A204.1 (cell line): ENCODE measurements at regions not wholly inside any gene's neighbourhood (a gene's known extent, or its start where the extent isn't known, plus 50 kb on each side); places are given as distances from the start of the nearest gene placed in this dataset.
"Not testable (repeated sequence)": the region's sequence is repeated elsewhere in the genome, so short reads cannot be mapped to it uniquely, and the experiment has no call there.

Experiments used
- FAIRE-seq: peaks from 2 replicates; lab custom pipeline; 2012; peaks lifted over from hg19 to GRCh38; lab: Jason Lieb, UNC

GRCh38 chr10:23545866-23546265 is 107.0 kb downstream of the OTUD1 start:
- FAIRE-seq = not testable (repeated sequence)

- FAIRE-seq = no peak
Observed at GRCh38 chr10:23556727-23557440, 118.0 kb downstream of the OTUD1 start.

DNA sequence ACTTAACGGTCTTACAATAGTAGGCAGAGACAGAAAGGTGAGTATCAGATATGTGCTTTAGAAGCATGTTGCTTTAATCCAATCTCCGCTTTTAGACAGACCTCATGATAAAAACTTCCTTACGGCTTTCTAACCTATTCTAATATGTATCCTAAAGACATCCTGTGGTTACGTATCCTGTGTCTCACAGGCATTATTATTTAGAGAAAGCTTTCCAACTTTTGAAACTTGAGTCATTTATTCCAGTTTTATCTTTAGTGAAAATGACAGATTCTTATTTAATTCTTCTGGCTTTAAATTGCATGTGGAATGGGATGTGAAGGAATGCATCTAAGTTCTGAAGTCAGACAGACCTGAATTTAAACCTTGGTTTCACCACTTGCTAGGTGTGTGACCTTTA is 118.9 kb downstream of the OTUD1 start:
- FAIRE-seq = no peak

GRCh38 chr10:23558361-23558799 is 119.5 kb downstream of the OTUD1 start:
- FAIRE-seq = no peak

- no peak for FAIRE-seq
Observed at GRCh38 chr10:23568996-23569395, 130.1 kb downstream of the OTUD1 start.

- no peak for FAIRE-seq
Observed at GRCh38 chr10:23571884-23572283, 133.0 kb downstream of the OTUD1 start.

GRCh38 chr10:23581906-23582450 is 143.1 kb downstream of the OTUD1 start:
- no peak for FAIRE-seq

- FAIRE-seq = no peak
Observed at GRCh38 chr10:23584396-23584795, 145.5 kb downstream of the OTUD1 start.

DNA sequence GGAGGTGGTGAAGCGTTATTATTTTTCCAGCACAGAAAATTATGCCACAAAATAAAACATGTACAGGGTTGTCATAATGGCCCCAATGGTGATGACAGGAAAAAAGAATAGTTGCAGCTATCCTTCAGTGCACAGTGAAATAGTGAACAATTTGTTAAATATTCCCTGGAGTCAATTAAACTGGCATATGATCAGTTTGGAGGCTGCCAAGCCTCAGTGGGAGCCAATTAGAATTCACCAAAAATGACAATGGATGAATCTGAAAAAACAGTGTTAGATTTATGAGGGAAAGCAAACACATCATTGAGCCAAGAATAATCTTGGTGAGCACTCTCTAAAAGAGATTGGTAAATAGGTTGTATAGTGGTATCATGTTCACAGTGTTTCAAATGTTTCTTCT is 146.3 kb downstream of the OTUD1 start:
- FAIRE-seq = no peak

DNA sequence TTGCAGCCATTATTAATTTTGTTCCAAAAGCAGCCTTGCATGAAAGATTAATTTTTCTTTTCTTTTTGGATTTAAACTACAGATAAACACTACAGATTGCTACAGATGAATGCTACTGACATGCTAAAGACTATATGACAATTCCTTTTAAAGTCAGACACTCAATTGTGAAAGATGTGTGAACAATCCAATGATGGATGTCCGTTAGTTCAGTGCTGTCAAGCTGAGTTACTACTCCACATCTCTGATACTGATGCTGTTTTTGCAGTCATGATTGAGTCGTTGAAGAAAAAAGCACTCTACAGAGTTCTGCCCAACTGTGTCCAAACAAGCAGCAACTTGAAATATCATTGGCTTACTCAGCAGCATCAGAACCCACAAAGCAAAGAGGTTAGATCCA is 146.8 kb downstream of the OTUD1 start:
- FAIRE-seq = no peak

DNA sequence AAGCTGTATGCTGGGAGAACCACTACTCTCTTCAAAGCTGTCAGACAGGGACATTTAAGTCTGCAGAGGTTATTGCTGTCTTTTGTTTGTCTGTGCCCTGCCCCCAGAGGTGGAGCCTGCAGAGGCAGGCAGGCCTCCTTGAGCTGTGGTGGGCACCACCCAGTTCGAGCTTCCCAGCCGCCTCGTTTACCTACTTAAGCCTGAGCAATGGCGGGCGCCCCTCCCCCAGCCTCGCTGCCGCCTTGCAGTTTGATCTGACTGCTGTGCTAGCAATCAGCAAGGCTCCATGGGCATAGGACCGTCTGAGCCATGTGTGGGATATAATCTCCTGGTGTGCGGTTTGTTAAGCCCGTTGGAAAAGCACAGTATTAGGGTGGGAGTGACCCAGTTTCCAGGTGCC is 156.4 kb downstream of the OTUD1 start:
- FAIRE-seq = not testable (repeated sequence)

GRCh38 chr10:23604613-23605012 is 165.7 kb downstream of the OTUD1 start:
- no peak for FAIRE-seq

DNA sequence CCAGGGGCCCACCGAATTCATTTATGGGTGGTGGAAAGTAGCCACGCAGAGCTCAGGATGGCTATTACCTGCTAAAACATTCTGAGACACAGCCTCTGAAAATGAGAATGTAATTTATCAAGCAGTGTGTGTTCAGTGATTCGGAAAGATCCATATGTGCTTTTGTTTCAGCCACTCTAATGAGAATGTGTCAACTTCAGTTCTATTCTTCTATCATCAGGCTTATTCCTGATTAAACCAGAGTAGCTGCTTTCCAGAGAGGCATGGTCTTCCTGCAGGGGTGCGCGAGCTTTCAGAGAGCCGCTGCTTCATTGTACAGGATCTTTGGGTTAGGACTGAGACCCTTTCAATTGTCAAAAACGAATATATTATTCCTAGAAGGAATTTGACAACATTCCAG is 167.6 kb downstream of the OTUD1 start:
- FAIRE-seq = no peak

DNA sequence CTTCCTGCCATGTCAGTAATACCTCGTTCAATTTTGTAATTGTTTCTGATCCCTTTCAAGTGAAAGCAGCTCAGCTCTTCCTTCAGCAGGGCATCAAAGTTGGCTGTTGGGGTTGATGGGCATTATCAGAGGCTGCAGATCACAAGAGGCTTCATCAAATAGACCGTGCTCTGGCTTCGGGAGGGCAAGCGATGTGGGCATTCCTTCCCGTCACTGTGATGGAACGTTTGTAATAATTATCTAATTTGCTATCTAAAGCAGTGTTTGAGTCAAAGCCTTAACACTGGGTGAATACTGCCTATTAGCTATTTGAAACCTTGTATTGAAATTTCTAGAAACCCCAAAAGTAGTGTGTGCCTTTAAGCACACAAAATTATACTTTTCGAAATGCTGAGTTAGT is 170.1 kb downstream of the OTUD1 start:
- no peak for FAIRE-seq

GRCh38 chr10:23610626-23611307 is 171.9 kb downstream of the OTUD1 start:
- no peak for FAIRE-seq

GRCh38 chr10:23611308-23612029 is 172.6 kb downstream of the OTUD1 start:
- FAIRE-seq = no peak

GRCh38 chr10:23613900-23614299 is 175.0 kb downstream of the OTUD1 start:
- no peak for FAIRE-seq

- FAIRE-seq = no peak
Observed at GRCh38 chr10:23614483-23614882, 175.6 kb downstream of the OTUD1 start.

DNA sequence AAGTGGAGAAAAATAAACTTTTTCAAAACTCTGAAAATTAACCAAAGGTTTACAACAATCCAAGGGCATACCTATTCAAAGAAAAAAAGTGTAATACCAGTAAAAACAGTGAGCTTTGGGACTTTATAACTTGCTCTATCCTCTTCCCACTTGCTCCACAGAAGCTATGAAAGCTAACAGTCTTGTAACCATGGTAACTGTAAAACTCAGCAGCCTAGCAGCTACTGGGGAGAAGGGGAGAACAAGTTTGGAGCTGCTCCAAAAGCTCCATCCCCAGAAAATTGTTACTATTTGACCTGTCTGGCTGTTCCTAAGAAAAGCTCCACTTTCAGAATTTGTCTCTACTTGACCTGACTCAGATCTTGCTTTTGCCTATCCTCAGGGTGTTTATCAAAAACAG is 191.5 kb downstream of the OTUD1 start:
- no peak for FAIRE-seq

DNA sequence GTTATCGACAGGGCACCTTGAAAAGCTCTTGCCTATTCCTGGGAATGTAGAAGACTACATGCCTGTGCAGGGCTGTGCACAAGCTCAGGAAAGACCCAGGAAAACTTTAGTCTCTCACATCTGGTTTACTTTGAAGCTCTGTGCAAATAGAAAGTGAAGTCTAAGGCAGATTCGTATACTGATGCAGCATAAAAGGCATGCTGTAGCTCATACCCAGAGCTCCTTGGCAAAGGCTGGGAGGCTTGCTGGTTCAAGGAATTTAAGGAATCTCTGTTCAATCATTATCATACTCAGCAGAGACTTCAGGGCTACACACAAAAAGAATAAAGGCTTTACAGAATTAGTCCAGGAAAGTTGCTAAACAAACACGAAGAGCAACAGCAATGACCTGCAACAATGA is 192.0 kb downstream of the OTUD1 start:
- no peak for FAIRE-seq

GRCh38 chr10:23643111-23643780 is 204.4 kb downstream of the OTUD1 start:
- no peak for FAIRE-seq

DNA sequence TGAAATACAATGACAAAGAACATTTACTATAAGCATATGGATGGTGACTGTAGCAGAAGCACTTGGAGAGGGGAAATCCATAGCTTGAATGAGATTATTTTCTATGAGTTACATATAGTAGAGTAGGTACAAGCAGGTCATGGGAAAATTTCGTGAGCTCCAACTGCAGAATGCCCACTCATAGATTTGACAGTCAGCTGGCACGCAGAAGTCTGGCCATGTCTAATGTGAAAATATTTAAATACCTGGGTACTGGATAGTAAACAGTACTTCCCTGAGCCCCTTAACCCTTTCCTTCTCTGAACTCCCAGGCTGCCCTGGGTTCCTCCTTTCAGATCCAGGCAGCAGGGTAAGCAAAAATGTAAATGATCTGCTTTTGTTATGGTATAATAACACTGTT is 209.7 kb downstream of the OTUD1 start:
- FAIRE-seq = no peak

GRCh38 chr10:23656735-23657134 is 217.9 kb downstream of the OTUD1 start:
- no peak for FAIRE-seq
